ENCODE measurements at regions not wholly inside any gene's neighbourhood (a gene's known extent, or its start where the extent isn't known, plus 50 kb on each side); places are given as distances from the start of the nearest gene placed in this dataset.

DNA sequence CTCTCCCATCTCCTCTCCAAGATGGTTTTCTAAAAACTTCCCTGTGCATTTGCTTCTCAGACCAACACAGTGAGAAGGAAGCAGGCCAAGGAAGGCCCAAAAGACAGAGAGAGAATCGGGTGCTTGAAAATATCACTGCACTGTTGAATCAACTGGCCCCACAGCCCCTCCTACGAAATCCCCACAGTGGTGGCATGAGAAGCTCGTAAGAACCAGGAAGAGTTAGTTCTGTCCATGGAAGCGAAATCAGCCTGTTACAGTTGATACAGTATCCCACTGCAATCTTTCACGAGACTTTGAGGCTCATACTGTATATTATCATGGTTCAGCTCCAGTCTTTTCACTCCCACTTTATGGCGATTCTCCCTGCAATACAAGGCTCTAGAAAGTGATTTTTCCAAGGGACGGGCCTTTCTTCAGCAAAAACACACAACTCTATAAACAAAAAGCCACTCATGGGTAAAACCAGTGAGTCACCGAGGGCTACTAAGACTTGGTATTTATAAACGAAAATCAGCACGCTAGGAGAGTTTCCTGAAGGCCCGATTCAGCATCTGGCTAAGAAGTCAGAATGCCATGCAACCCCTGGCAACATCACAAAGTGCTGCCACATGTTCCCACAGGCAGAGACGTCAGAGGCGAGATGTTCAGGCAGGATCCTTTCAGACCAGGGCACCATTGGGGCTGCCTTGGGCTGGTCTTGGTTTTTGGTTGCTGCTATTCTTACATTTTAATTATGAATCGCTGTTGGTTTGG lies 185.7 kb downstream of the IRX5 start:
- no peak for TF ChIP-seq CTCF (IDR thresholded peaks at IDR 0.05; ENCODE audit: poor library complexity)
- TF ChIP-seq EZH2phosphoT487 (IDR thresholded peaks at IDR 0.05; ENCODE audit: low read depth, severe bottlenecking, unreplicated experiment), result no peak
- TF ChIP-seq EZH2 (IDR thresholded peaks at IDR 0.05; ENCODE audit: borderline replicate concordance), result no peak
